ENCODE measurements at regions not wholly inside any gene's neighbourhood (a gene's known extent, or its start where the extent isn't known, plus 50 kb on each side); places are given as distances from the start of the nearest gene placed in this dataset.

DNA sequence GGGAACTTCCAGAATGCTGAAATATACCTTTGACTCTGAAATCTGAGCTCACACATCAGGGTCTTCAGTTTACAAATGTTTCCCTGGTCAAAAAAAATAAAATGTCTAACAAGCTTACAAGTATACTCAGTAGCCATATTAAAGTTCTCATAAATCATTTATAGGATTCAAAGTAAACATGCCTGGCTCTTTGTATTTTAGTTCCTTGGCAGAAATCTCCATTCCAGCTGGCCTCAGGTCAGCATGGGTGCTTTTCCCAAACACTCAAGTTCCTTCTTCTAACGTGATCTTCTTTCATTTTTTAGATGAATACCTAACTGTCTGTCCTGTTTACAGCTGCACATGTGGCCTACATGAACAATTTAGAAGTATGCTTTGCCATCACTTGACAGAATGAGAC lies 263.2 kb downstream of the GAS1 start:
- Histone ChIP-seq H2BK15ac (ENCODE audit: low read length) (no peak overlapping the region), H3K4me2 (ENCODE audit: insufficient read depth, low read length, poor library complexity, severe bottlenecking) (no peak overlapping the region), H2AFZ (ENCODE audit: low read length) (no peak overlapping the region), H3K9ac (ENCODE audit: low read depth, low read length, poor library complexity) (no peak overlapping the region), H2BK12ac (ENCODE audit: low read length) (no peak overlapping the region), H3K79me1 (ENCODE audit: low read depth, low read length) (no peaks in the 10 kb centered on the region), H3K4ac (ENCODE audit: low read length) (no peak overlapping the region), H3K4me1 (ENCODE audit: control insufficient read depth in 2 of 2, insufficient read depth in 1 of 2, low read depth in 1 of 2, low read length in 2 of 2) (peaks cover 0 to 2% of the 10 kb centered on the region in 2 donors), H4K91ac (ENCODE audit: low read depth, low read length, poor library complexity) (no peak overlapping the region), H4K8ac (ENCODE audit: low read depth, low read length) (no peak overlapping the region), H3K36me3 (replicated peaks in 1 of 2; ENCODE audit: control insufficient read depth in 2 of 2, insufficient read depth in 2 of 2, low read length in 2 of 2) (no peaks in the 10 kb centered on the region), H3K23ac (ENCODE audit: low read depth, low read length, poor library complexity) (no peak overlapping the region), H3K27me3 (ENCODE audit: control insufficient read depth in 3 of 3, insufficient read depth in 3 of 3, low read depth in 1 of 3, low read length in 3 of 3) (no peaks in the 10 kb centered on the region), H3K14ac (ENCODE audit: low read length) (no peak overlapping the region), H3K9me3 (replicated peaks in 1 of 2; ENCODE audit: control insufficient read depth in 2 of 2, insufficient read depth in 1 of 2, low read depth in 1 of 2, low read length in 2 of 2) (no peaks in the 10 kb centered on the region), H3K4me3 (ENCODE audit: low read length in 2 of 2) (no peak overlapping the region), H2BK120ac (ENCODE audit: low read depth, low read length) (no peak overlapping the region), H2AK5ac (ENCODE audit: low read depth, low read length) (no peak overlapping the region), H3K18ac (ENCODE audit: low read length) (no peak overlapping the region), H2BK5ac (ENCODE audit: low read length) (no peak overlapping the region), H3K27ac (replicated peaks; ENCODE audit: low read length) (no peak overlapping the region)
- WGBS, 2 donors (ENCODE audit: extremely low coverage in 2 of 2, insufficient read length in 2 of 2, insufficient replicate concordance in 1 of 2): no CpG with 5 or more reads among the region's 1 CpG
- DNase-seq (ENCODE audit: low spot score): no peak

- no peak overlapping the region for H3K4me2 ChIP-seq (ENCODE audit: insufficient read depth, low read length, poor library complexity, severe bottlenecking)
- H3K9ac ChIP-seq (ENCODE audit: low read depth, low read length, poor library complexity): no peak overlapping the region
- no peak overlapping the region for H2BK5ac ChIP-seq (ENCODE audit: low read length)
- no peak for DNase-seq (ENCODE audit: low spot score)
- no peak overlapping the region for H3K27ac ChIP-seq (replicated peaks; ENCODE audit: low read length)
- no peaks in the 10 kb centered on the region for H3K4me1 ChIP-seq (ENCODE audit: control insufficient read depth in 2 of 2, insufficient read depth in 1 of 2, low read depth in 1 of 2, low read length in 2 of 2)
- H3K79me1 ChIP-seq (ENCODE audit: low read depth, low read length): no peaks in the 10 kb centered on the region
- H4K91ac ChIP-seq (ENCODE audit: low read depth, low read length, poor library complexity): no peak overlapping the region
- H3K27me3 ChIP-seq (ENCODE audit: control insufficient read depth in 3 of 3, insufficient read depth in 3 of 3, low read depth in 1 of 3, low read length in 3 of 3): no peaks in the 10 kb centered on the region
- H2BK15ac ChIP-seq (ENCODE audit: low read length): no peak overlapping the region
- H3K23ac ChIP-seq (ENCODE audit: low read depth, low read length, poor library complexity): no peak overlapping the region
- H3K18ac ChIP-seq (ENCODE audit: low read length): no peak overlapping the region
- H3K14ac ChIP-seq (ENCODE audit: low read length): no peak overlapping the region
- H4K8ac ChIP-seq (ENCODE audit: low read depth, low read length): no peak overlapping the region
- no peaks in the 10 kb centered on the region for H3K9me3 ChIP-seq (replicated peaks in 1 of 2; ENCODE audit: control insufficient read depth in 2 of 2, insufficient read depth in 1 of 2, low read depth in 1 of 2, low read length in 2 of 2)
- H2AK5ac ChIP-seq (ENCODE audit: low read depth, low read length): no peak overlapping the region
- no peak overlapping the region for H2BK12ac ChIP-seq (ENCODE audit: low read length)
- H2BK120ac ChIP-seq (ENCODE audit: low read depth, low read length): no peak overlapping the region
- no CpG with 5 or more reads among the region's 8 CpGs for WGBS, 2 donors (ENCODE audit: extremely low coverage in 2 of 2, insufficient read length in 2 of 2, insufficient replicate concordance in 1 of 2)
- no peak overlapping the region for H3K4me3 ChIP-seq (ENCODE audit: low read length in 2 of 2)
- H2AFZ ChIP-seq (ENCODE audit: low read length): no peak overlapping the region
- H3K4ac ChIP-seq (ENCODE audit: low read length): no peak overlapping the region
- H3K36me3 ChIP-seq (replicated peaks in 1 of 2; ENCODE audit: control insufficient read depth in 2 of 2, insufficient read depth in 2 of 2, low read length in 2 of 2): no peaks in the 10 kb centered on the region
Observed at GRCh38 chr9:86682240-86682639, 265.1 kb downstream of the GAS1 start.

GRCh38 chr9:86679909-86680308 lies 267.4 kb downstream of the GAS1 start:
- Histone ChIP-seq H3K27ac (replicated peaks; ENCODE audit: low read length) (no peak overlapping the region), H3K4me2 (ENCODE audit: insufficient read depth, low read length, poor library complexity, severe bottlenecking) (no peak overlapping the region), H3K4ac (ENCODE audit: low read length) (no peak overlapping the region), H3K23ac (ENCODE audit: low read depth, low read length, poor library complexity) (no peak overlapping the region), H4K91ac (ENCODE audit: low read depth, low read length, poor library complexity) (no peak overlapping the region), H3K79me1 (ENCODE audit: low read depth, low read length) (no peaks in the 10 kb centered on the region), H3K9ac (ENCODE audit: low read depth, low read length, poor library complexity) (no peak overlapping the region), H3K4me3 (ENCODE audit: low read length in 2 of 2) (no peak overlapping the region), H3K18ac (ENCODE audit: low read length) (no peak overlapping the region), H2BK120ac (ENCODE audit: low read depth, low read length) (no peak overlapping the region), H4K8ac (ENCODE audit: low read depth, low read length) (no peak overlapping the region), H2AK5ac (ENCODE audit: low read depth, low read length) (no peak overlapping the region), H2BK12ac (ENCODE audit: low read length) (no peak overlapping the region), H2BK15ac (ENCODE audit: low read length) (no peak overlapping the region), H3K27me3 (ENCODE audit: control insufficient read depth in 3 of 3, insufficient read depth in 3 of 3, low read depth in 1 of 3, low read length in 3 of 3) (no peaks in the 10 kb centered on the region), H3K36me3 (replicated peaks in 1 of 2; ENCODE audit: control insufficient read depth in 2 of 2, insufficient read depth in 2 of 2, low read length in 2 of 2) (no peaks in the 10 kb centered on the region), H3K4me1 (ENCODE audit: control insufficient read depth in 2 of 2, insufficient read depth in 1 of 2, low read depth in 1 of 2, low read length in 2 of 2) (peaks cover 0 to 16% of the 10 kb centered on the region in 2 donors), H2BK5ac (ENCODE audit: low read length) (no peak overlapping the region), H3K14ac (ENCODE audit: low read length) (no peak overlapping the region), H3K9me3 (replicated peaks in 1 of 2; ENCODE audit: control insufficient read depth in 2 of 2, insufficient read depth in 1 of 2, low read depth in 1 of 2, low read length in 2 of 2) (no peaks in the 10 kb centered on the region), H2AFZ (ENCODE audit: low read length) (no peak overlapping the region)
- DNase-seq (ENCODE audit: low spot score): no peak
- WGBS, 2 donors (ENCODE audit: extremely low coverage in 2 of 2, insufficient read length in 2 of 2, insufficient replicate concordance in 1 of 2): no CpG with 5 or more reads among the region's 2 CpGs

DNA sequence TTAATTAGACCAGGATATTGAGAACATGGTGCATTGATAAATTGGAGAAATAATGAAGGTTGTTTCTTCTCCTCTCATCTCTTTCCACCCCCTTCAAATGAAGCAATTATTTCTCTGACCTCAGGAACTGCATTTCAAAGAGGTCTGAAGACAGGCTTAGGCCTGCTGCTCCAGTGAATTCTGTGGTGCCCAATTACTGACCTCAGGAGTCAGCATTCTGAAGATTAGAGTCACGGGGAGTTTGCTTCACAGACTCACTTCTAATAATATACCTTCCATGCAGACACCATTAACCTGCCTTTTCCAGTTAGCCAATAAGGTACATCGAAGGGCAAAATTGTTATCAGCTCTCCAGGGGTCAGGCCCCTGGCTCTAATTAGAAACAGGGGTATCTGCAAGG lies 270.9 kb downstream of the GAS1 start:
- H3K4ac ChIP-seq (ENCODE audit: low read length): no peak overlapping the region
- H3K18ac ChIP-seq (ENCODE audit: low read length): no peak overlapping the region
- peak; percentile 46 for DNase-seq (ENCODE audit: low spot score)
- H3K14ac ChIP-seq (ENCODE audit: low read length): no peak overlapping the region
- H2AFZ ChIP-seq (ENCODE audit: low read length): no peak overlapping the region
- peak overlapping the region; percentile 91 for H3K27ac ChIP-seq (replicated peaks; ENCODE audit: low read length)
- no peak overlapping the region for H2BK120ac ChIP-seq (ENCODE audit: low read depth, low read length)
- H3K4me1 ChIP-seq (ENCODE audit: control insufficient read depth in 2 of 2, insufficient read depth in 1 of 2, low read depth in 1 of 2, low read length in 2 of 2): peaks cover 0 to 22% of the 10 kb centered on the region in 2 donors
- H4K8ac ChIP-seq (ENCODE audit: low read depth, low read length): no peak overlapping the region
- H2AK5ac ChIP-seq (ENCODE audit: low read depth, low read length): no peak overlapping the region
- no peaks in the 10 kb centered on the region for H3K9me3 ChIP-seq (replicated peaks in 1 of 2; ENCODE audit: control insufficient read depth in 2 of 2, insufficient read depth in 1 of 2, low read depth in 1 of 2, low read length in 2 of 2)
- no peaks in the 10 kb centered on the region for H3K36me3 ChIP-seq (replicated peaks in 1 of 2; ENCODE audit: control insufficient read depth in 2 of 2, insufficient read depth in 2 of 2, low read length in 2 of 2)
- H3K27me3 ChIP-seq (ENCODE audit: control insufficient read depth in 3 of 3, insufficient read depth in 3 of 3, low read depth in 1 of 3, low read length in 3 of 3): no peaks in the 10 kb centered on the region
- H2BK15ac ChIP-seq (ENCODE audit: low read length): no peak overlapping the region
- H3K23ac ChIP-seq (ENCODE audit: low read depth, low read length, poor library complexity): no peak overlapping the region
- H2BK12ac ChIP-seq (ENCODE audit: low read length): no peak overlapping the region
- H3K4me3 ChIP-seq (ENCODE audit: low read length in 2 of 2): no peak overlapping the region
- H2BK5ac ChIP-seq (ENCODE audit: low read length): no peak overlapping the region
- H3K9ac ChIP-seq (ENCODE audit: low read depth, low read length, poor library complexity): no peak overlapping the region
- no peaks in the 10 kb centered on the region for H3K79me1 ChIP-seq (ENCODE audit: low read depth, low read length)
- WGBS, 2 donors (ENCODE audit: extremely low coverage in 2 of 2, insufficient read length in 2 of 2, insufficient replicate concordance in 1 of 2): no CpG with 5 or more reads among the region's 2 CpGs
- no peak overlapping the region for H3K4me2 ChIP-seq (ENCODE audit: insufficient read depth, low read length, poor library complexity, severe bottlenecking)
- no peak overlapping the region for H4K91ac ChIP-seq (ENCODE audit: low read depth, low read length, poor library complexity)

All from neuronal stem cell (in vitro differentiated cells).